Caco-2 (cell line): ENCODE measurements at regions not wholly inside any gene's neighbourhood (a gene's known extent, or its start where the extent isn't known, plus 50 kb on each side); places are given as distances from the start of the nearest gene placed in this dataset.

Experiments
- BruUV-seq: library from RNA; stranded (reverse); fragments of 400-500 nt; replicated peaks from 2 replicates; lab custom pipeline; 2021; lab: Mats Ljungman, UMichigan
- CTCF ChIA-PET: fragments of 300-600 bp; sonication (Branson Sonifier 250); formaldehyde crosslinking; loops from one replicate; lab custom pipeline; 2022; ENCODE audit warnings: antibody characterized with exemption; lab: Charles Lee
- POLR2A ChIA-PET: fragments of 300-600 bp; sonication (Branson Sonifier 250); formaldehyde crosslinking; loops from one replicate; lab custom pipeline; 2022; ENCODE audit warnings: antibody characterized with exemption; lab: Charles Lee
- DNase-seq, 2 experiments: peaks; one replicate each; pipeline versions ENCODE4 v3.0.0 to v3.0.0-alpha.2; 2020 to 2022
- H3K27me3 ChIP-seq: replicated peaks from 2 replicates; pipeline ENCODE4 v1.6.0; 2011; ENCODE audit warnings: low read length; ENCODE audit not compliant: control insufficient read depth, insufficient read depth
- H3K36me3 ChIP-seq: 2 replicates; pipeline ENCODE4 v1.5.1; 2011; ENCODE audit warnings: low read length; ENCODE audit not compliant: control insufficient read depth, insufficient read depth
- H3K4me1 ChIP-seq: fragments of 250-450 bp; sonication (Bioruptor Pico); 2 replicates; pipeline ENCODE4 v1.5.1; 2020; ENCODE audit warnings: mild to moderate bottlenecking
- H3K4me3 ChIP-seq: 2 replicates; pipeline ENCODE4 v1.5.1; 2011; ENCODE audit warnings: low read depth, mild to moderate bottlenecking, control low read depth, low read length
- H3K9me3 ChIP-seq: fragments of 250-450 bp; sonication (Bioruptor Pico); 2 replicates; pipeline ENCODE4 v1.5.1; 2020; ENCODE audit warnings: mild to moderate bottlenecking, moderate library complexity
- H3K27ac Mint-ChIP-seq: one replicate; pipeline ENCODE4 v1.8.0; 2022; ENCODE audit warnings: mixed read lengths; ENCODE audit not compliant: unreplicated experiment
- H3K27me3 Mint-ChIP-seq: one replicate; pipeline ENCODE4 v1.8.0; 2022; ENCODE audit warnings: mixed read lengths; ENCODE audit not compliant: insufficient read depth, unreplicated experiment
- H3K36me3 Mint-ChIP-seq: one replicate; pipeline ENCODE4 v1.8.0; 2022; ENCODE audit warnings: mild to moderate bottlenecking, mixed read lengths; ENCODE audit not compliant: insufficient read depth, unreplicated experiment
- H3K4me1 Mint-ChIP-seq: one replicate; pipeline ENCODE4 v1.8.0; 2022; ENCODE audit warnings: low read depth, mixed read lengths; ENCODE audit not compliant: unreplicated experiment
- H3K4me3 Mint-ChIP-seq: one replicate; pipeline ENCODE4 v1.8.0; 2022; ENCODE audit warnings: mild to moderate bottlenecking, moderate library complexity, mixed read lengths; ENCODE audit not compliant: unreplicated experiment
- H3K9me3 Mint-ChIP-seq: one replicate; pipeline ENCODE4 v1.8.0; 2022; ENCODE audit warnings: mixed read lengths; ENCODE audit not compliant: unreplicated experiment
- CTCF ChIP-seq, 2 experiments: fragments of 200-600 bp in 1 of 2; IDR thresholded peaks; 1 replicate in 1 of 2; 2 replicates in 1 of 2; pipeline versions ENCODE4 v1.5.1 to v1.8.0; 2011 to 2022; ENCODE audit warnings: antibody characterized with exemption in 1 of 2, control low read depth in 1 of 2, inconsistent platforms in 1 of 2, low read depth in 1 of 2, low read length in 1 of 2, mild to moderate bottlenecking in 1 of 2, moderate library complexity in 1 of 2; ENCODE audit not compliant: insufficient read depth in 1 of 2, severe bottlenecking in 1 of 2, unreplicated experiment in 1 of 2
- intact Hi-C: fragments of 100-400 bp; cut with micrococcal nuclease; formaldehyde crosslinking; loops from one replicate; pipeline ENCODE4 v1.10.0; 2022; ENCODE audit not compliant: unreplicated experiment

DNA sequence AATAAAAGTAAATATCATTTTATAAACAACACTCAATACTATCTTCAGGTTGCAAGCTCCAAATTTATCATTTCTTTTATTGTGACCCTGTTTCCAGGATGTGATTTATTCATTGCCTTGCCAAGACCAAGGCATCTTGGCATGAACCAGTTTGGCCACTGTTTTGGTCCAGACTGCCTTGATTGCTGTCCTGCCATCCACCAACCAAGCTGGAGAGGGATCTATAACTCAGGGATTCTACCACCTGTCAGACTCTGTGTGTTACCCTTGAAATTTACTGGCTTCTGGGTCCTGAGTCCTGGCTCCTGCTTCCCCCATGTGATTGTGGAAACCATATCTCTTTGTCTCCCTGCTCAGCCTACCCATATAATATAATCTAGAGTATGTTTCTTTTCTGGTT lies 343.0 kb downstream of the GPAM start:
- Mint-ChIP-seq H3K27ac (no peak overlapping the region), H3K4me1 (no peaks in the 10 kb centered on the region), H3K27me3 (peaks cover 6% of the 10 kb centered on the region), H3K36me3 (no peaks in the 10 kb centered on the region), H3K9me3 (no peaks in the 10 kb centered on the region), H3K4me3 (no peak overlapping the region)
- intact Hi-C loops, result no loop called here
- DNase-seq, result no peak
- Histone ChIP-seq H3K4me1 (no peaks in the 10 kb centered on the region), H3K9me3 (no peaks in the 10 kb centered on the region), H3K4me3 (no peak overlapping the region), H3K27me3 (no peaks in the 10 kb centered on the region), H3K36me3 (no peaks in the 10 kb centered on the region)
- ChIA-PET CTCF (no interaction called here), POLR2A (no interaction called here)
- TF ChIP-seq CTCF (IDR thresholded peaks at IDR 0.05; ENCODE audit: insufficient read depth in 1 of 2, low read depth in 1 of 2, low read length in 1 of 2, severe bottlenecking in 1 of 2, unreplicated experiment in 1 of 2), result no peak
- no TSS peak for BruUV-seq

- Histone ChIP-seq H3K4me1 (no peaks in the 10 kb centered on the region), H3K9me3 (0 out of 2 replicates have a peak, but pooled peaks cover 6% of the 10 kb centered on the region), H3K4me3 (no peak overlapping the region), H3K36me3 (no peaks in the 10 kb centered on the region), H3K27me3 (no peaks in the 10 kb centered on the region; the same call in none of the 2 replicates)
- Mint-ChIP-seq H3K4me1 (no peaks in the 10 kb centered on the region), H3K4me3 (no peak overlapping the region), H3K36me3 (no peaks in the 10 kb centered on the region), H3K9me3 (peaks cover 4% of the 10 kb centered on the region), H3K27me3 (no peaks in the 10 kb centered on the region), H3K27ac (no peak overlapping the region)
- no TSS peak for BruUV-seq
- intact Hi-C loops, result no loop called here
- no peak for TF ChIP-seq CTCF (IDR thresholded peaks at IDR 0.05; ENCODE audit: insufficient read depth in 1 of 2, low read depth in 1 of 2, low read length in 1 of 2, severe bottlenecking in 1 of 2, unreplicated experiment in 1 of 2)
- ChIA-PET CTCF (no interaction called here), POLR2A (no interaction called here)
- no peak for DNase-seq
These were observed 330.8 kb downstream of the GPAM start for GRCh38 chr10:111852801-111853200.

DNA sequence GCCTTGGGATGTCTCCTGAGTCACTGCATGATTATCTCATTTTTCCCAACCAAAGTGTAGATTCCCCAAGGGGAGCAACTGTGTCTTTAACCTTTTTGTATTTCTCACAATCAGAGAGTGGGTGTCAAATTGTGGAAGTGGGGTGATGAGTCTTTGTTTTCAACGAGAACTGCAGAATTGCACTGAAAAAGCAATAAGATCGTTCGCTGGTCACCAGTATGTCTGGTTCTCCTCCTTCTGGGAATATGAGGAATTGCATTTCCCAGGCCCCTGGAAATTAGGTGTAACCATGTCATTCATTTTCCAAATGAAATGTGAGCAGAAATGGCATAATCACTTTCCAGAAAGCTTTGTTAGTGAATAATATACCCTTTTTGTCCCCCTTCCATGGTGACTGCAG lies 326.9 kb downstream of the GPAM start:
- Histone ChIP-seq H3K9me3 (no peaks in the 10 kb centered on the region), H3K36me3 (no peaks in the 10 kb centered on the region), H3K27me3 (no peaks in the 10 kb centered on the region; the same call in 1 of the 2 replicates), H3K4me3 (no peak overlapping the region), H3K4me1 (no peaks in the 10 kb centered on the region)
- peak in 1 of 2 experiments; percentile 12 for DNase-seq
- no TSS peak for BruUV-seq
- H3K36me3 Mint-ChIP-seq, result no peaks in the 10 kb centered on the region
- no peaks in the 10 kb centered on the region for H3K9me3 Mint-ChIP-seq
- no peak overlapping the region for H3K27ac Mint-ChIP-seq
- H3K4me3 Mint-ChIP-seq, result no peak overlapping the region
- peaks cover 3% of the 10 kb centered on the region for H3K27me3 Mint-ChIP-seq
- H3K4me1 Mint-ChIP-seq, result no peaks in the 10 kb centered on the region
- ChIA-PET POLR2A (no interaction called here), CTCF (no interaction called here)
- peak; percentile 41 to 48 for TF ChIP-seq CTCF (IDR thresholded peaks at IDR 0.05; ENCODE audit: insufficient read depth in 1 of 2, low read depth in 1 of 2, low read length in 1 of 2, severe bottlenecking in 1 of 2, unreplicated experiment in 1 of 2)
- intact Hi-C loops, result loop anchor here (1.0 kb wide), 1 partner anchor 100 kb away; no protein-coding TSS in a partner anchor
